ENCODE measurements at regions not wholly inside any gene's neighbourhood (a gene's known extent, or its start where the extent isn't known, plus 50 kb on each side); places are given as distances from the start of the nearest gene placed in this dataset.

DNA sequence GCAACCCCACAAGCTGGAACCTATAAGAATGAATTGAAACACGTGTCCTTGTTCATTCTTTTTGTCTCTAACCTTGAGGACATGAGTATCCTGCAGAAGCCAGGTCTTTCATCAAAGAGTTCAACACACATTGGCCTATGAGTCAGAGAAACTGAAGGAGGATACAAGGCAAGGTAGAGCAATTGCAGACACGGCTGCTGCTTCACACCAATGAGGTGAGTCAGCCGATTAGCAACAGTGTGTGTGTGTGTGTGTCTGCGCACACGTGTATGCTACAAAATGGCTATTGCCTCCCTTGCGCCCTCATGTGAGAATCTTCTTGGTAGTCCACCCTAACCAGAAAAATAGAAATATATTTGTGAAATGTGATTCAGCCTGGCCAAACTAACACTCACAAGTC lies 1477.7 kb upstream of the IGFBP7 start:
- H3K4me2 ChIP-seq = no peak overlapping the region
- H3K9ac ChIP-seq = no peak overlapping the region
- DNase-seq = no peak
- no peaks in the 10 kb centered on the region for H3K27me3 ChIP-seq (ENCODE audit: insufficient read depth)
- TF ChIP-seq RXRA (IDR thresholded peaks at IDR 0.05; ENCODE audit: borderline replicate concordance, low read depth) (no peak), EZH2phosphoT487 (IDR thresholded peaks at IDR 0.05; ENCODE audit: borderline replicate concordance, low read depth) (no peak)
- TF ChIP-seq, protein P1, sequence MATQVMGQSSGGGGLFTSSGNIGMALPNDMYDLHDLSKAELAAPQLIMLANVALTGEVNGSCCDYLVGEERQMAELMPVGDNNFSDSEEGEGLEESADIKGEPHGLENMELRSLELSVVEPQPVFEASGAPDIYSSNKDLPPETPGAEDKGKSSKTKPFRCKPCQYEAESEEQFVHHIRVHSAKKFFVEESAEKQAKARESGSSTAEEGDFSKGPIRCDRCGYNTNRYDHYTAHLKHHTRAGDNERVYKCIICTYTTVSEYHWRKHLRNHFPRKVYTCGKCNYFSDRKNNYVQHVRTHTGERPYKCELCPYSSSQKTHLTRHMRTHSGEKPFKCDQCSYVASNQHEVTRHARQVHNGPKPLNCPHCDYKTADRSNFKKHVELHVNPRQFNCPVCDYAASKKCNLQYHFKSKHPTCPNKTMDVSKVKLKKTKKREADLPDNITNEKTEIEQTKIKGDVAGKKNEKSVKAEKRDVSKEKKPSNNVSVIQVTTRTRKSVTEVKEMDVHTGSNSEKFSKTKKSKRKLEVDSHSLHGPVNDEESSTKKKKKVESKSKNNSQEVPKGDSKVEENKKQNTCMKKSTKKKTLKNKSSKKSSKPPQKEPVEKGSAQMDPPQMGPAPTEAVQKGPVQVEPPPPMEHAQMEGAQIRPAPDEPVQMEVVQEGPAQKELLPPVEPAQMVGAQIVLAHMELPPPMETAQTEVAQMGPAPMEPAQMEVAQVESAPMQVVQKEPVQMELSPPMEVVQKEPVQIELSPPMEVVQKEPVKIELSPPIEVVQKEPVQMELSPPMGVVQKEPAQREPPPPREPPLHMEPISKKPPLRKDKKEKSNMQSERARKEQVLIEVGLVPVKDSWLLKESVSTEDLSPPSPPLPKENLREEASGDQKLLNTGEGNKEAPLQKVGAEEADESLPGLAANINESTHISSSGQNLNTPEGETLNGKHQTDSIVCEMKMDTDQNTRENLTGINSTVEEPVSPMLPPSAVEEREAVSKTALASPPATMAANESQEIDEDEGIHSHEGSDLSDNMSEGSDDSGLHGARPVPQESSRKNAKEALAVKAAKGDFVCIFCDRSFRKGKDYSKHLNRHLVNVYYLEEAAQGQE (IDR thresholded peaks at IDR 0.05; ENCODE audit: low read depth, low read length) = no peak
- H3K27ac ChIP-seq (ENCODE audit: low read depth in 2 of 2, low read length in 1 of 2) = no peak overlapping the region
- no peaks in the 10 kb centered on the region for H3K79me2 ChIP-seq (ENCODE audit: insufficient read depth)
- CTCF ChIA-PET = no interaction called here
- no peak overlapping the region for H2AFZ ChIP-seq (ENCODE audit: low read depth)
- no peaks in the 10 kb centered on the region for H3K36me3 ChIP-seq (replicated peaks in 1 of 2; ENCODE audit: control insufficient read depth in 1 of 2, insufficient read depth in 2 of 2, low read length in 1 of 2)
- no peaks in the 10 kb centered on the region for H3K9me2 ChIP-seq
- no peaks in the 10 kb centered on the region for H3F3A ChIP-seq (replicated peaks; ENCODE audit: insufficient read depth)
- no peak overlapping the region for H3K4me3 ChIP-seq (ENCODE audit: low read depth in 2 of 2, low read length in 1 of 2)
- POLR2A ChIA-PET = no interaction called here
- H3K9me3 ChIP-seq = peaks cover 4% of the 10 kb centered on the region; the same call in 1 of the 2 replicates
- no peaks in the 10 kb centered on the region for H3K4me1 ChIP-seq (ENCODE audit: control insufficient read depth in 1 of 2, insufficient read depth in 2 of 2, low read depth in 1 of 2, low read length in 1 of 2)
- WGBS (ENCODE audit: low lambda C conversion rate) = 32% methylated on average over 6 of the region's 6 CpGs
- no peaks in the 10 kb centered on the region for H4K20me1 ChIP-seq (ENCODE audit: insufficient read depth)

DNA sequence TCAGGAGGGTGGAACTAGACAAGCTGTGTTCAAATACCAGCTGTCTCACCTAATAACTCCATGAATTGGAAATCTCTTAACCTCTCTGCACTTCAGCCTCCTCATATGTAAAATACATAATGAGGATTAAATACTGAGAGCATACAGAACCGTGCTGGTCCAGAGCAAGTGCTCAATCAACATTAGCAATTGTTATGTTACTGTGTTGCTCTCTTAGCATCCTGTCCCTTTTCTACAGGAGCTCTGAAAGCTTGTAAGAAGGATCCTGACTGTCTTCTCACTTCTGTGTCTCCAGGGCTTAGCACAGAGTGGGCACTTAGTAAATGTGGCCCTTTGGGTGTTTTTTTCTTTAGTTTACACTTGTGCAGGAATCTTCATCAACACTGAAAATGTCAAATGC lies 1456.1 kb upstream of the IGFBP7 start:
- no peaks in the 10 kb centered on the region; the same call in 1 of the 2 replicates for H3K9me3 ChIP-seq
- H3K9me2 ChIP-seq = no peaks in the 10 kb centered on the region; the same call in 1 of the 2 replicates
- no peaks in the 10 kb centered on the region for H3K4me1 ChIP-seq (ENCODE audit: control insufficient read depth in 1 of 2, insufficient read depth in 2 of 2, low read depth in 1 of 2, low read length in 1 of 2)
- no peaks in the 10 kb centered on the region for H3K79me2 ChIP-seq (ENCODE audit: insufficient read depth)
- no peaks in the 10 kb centered on the region for H3K36me3 ChIP-seq (replicated peaks in 1 of 2; ENCODE audit: control insufficient read depth in 1 of 2, insufficient read depth in 2 of 2, low read length in 1 of 2)
- TF ChIP-seq, protein P2, sequence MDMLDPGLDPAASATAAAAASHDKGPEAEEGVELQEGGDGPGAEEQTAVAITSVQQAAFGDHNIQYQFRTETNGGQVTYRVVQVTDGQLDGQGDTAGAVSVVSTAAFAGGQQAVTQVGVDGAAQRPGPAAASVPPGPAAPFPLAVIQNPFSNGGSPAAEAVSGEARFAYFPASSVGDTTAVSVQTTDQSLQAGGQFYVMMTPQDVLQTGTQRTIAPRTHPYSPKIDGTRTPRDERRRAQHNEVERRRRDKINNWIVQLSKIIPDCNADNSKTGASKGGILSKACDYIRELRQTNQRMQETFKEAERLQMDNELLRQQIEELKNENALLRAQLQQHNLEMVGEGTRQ (IDR thresholded peaks at IDR 0.05; ENCODE audit: borderline replicate concordance, low read depth, low read length) = no peak
- TF ChIP-seq, protein P3, sequence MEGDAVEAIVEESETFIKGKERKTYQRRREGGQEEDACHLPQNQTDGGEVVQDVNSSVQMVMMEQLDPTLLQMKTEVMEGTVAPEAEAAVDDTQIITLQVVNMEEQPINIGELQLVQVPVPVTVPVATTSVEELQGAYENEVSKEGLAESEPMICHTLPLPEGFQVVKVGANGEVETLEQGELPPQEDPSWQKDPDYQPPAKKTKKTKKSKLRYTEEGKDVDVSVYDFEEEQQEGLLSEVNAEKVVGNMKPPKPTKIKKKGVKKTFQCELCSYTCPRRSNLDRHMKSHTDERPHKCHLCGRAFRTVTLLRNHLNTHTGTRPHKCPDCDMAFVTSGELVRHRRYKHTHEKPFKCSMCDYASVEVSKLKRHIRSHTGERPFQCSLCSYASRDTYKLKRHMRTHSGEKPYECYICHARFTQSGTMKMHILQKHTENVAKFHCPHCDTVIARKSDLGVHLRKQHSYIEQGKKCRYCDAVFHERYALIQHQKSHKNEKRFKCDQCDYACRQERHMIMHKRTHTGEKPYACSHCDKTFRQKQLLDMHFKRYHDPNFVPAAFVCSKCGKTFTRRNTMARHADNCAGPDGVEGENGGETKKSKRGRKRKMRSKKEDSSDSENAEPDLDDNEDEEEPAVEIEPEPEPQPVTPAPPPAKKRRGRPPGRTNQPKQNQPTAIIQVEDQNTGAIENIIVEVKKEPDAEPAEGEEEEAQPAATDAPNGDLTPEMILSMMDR (IDR thresholded peaks at IDR 0.05) = no peak
- TF ChIP-seq FOXM1 (IDR thresholded peaks at IDR 0.05; ENCODE audit: low read depth) (no peak), POLR2AphosphoS5 (IDR thresholded peaks at IDR 0.05; ENCODE audit: low read depth, low read length) (no peak), YY1 (IDR thresholded peaks at IDR 0.05; ENCODE audit: low read depth) (no peak), SMC3 (IDR thresholded peaks at IDR 0.05; ENCODE audit: low read depth, low read length) (no peak), EP300 (IDR thresholded peaks at IDR 0.05; ENCODE audit: borderline replicate concordance in 1 of 2, low read depth in 1 of 2, low read length in 1 of 2) (no peak)
- TF ChIP-seq, protein P4, sequence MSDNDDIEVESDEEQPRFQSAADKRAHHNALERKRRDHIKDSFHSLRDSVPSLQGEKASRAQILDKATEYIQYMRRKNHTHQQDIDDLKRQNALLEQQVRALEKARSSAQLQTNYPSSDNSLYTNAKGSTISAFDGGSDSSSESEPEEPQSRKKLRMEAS (IDR thresholded peaks at IDR 0.05; ENCODE audit: low read depth) = no peak
- TF ChIP-seq, protein P5, sequence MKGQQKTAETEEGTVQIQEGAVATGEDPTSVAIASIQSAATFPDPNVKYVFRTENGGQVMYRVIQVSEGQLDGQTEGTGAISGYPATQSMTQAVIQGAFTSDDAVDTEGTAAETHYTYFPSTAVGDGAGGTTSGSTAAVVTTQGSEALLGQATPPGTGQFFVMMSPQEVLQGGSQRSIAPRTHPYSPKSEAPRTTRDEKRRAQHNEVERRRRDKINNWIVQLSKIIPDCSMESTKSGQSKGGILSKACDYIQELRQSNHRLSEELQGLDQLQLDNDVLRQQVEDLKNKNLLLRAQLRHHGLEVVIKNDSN (IDR thresholded peaks at IDR 0.05; ENCODE audit: borderline replicate concordance, low read depth) = no peak
- ChIA-PET CTCF (no interaction called here), POLR2A (no interaction called here)
- no peaks in the 10 kb centered on the region for H3F3A ChIP-seq (replicated peaks; ENCODE audit: insufficient read depth)
- H3K9ac ChIP-seq = no peak overlapping the region
- no peak for DNase-seq
- no peak overlapping the region for H3K27ac ChIP-seq (ENCODE audit: low read depth in 2 of 2, low read length in 1 of 2)
- H4K20me1 ChIP-seq (ENCODE audit: insufficient read depth) = no peaks in the 10 kb centered on the region
- no peak overlapping the region for H3K4me3 ChIP-seq (ENCODE audit: low read depth in 2 of 2, low read length in 1 of 2)
- no peaks in the 10 kb centered on the region for H3K27me3 ChIP-seq (ENCODE audit: insufficient read depth)
- 13% methylated on average over 1 of the region's 1 CpG for WGBS (ENCODE audit: low lambda C conversion rate)
- no peak overlapping the region for H2AFZ ChIP-seq (ENCODE audit: low read depth)
- H3K4me2 ChIP-seq = no peak overlapping the region

All from SK-N-SH (cell line).